ENCODE measurements at regions not wholly inside any gene's neighbourhood (a gene's known extent, or its start where the extent isn't known, plus 50 kb on each side); places are given as distances from the start of the nearest gene placed in this dataset.

- H3K4me3 Mint-ChIP-seq: no peak overlapping the region
- no peak overlapping the region for H3K4me3 ChIP-seq (ENCODE audit: low read length)
- no peaks in the 10 kb centered on the region for H3K4me1 Mint-ChIP-seq (ENCODE audit: low read depth)
- no peaks in the 10 kb centered on the region for H3K4me1 ChIP-seq (ENCODE audit: insufficient read depth, low read length)
- no peaks in the 10 kb centered on the region for H3K36me3 ChIP-seq (ENCODE audit: insufficient read depth, low read length)
- no peak overlapping the region for H3K27ac Mint-ChIP-seq
- ATAC-seq (ENCODE audit: poor library complexity): no peak
- intact Hi-C loops (cut with DNase I, micrococcal nuclease): no loop called here
- no peak for TF ChIP-seq CTCF (IDR thresholded peaks at IDR 0.05)
- no peak for DNase-seq
- POLR2A ChIA-PET: no interaction called here
- peaks cover 0 to 4% of the 10 kb centered on the region in 2 experiments for H3K27me3 ChIP-seq (ENCODE audit: control insufficient read depth in 1 of 2, insufficient read depth in 2 of 2, low read length in 2 of 2)
- H3K36me3 Mint-ChIP-seq (ENCODE audit: low read depth): no peaks in the 10 kb centered on the region
- H3K9me3 Mint-ChIP-seq: no peaks in the 10 kb centered on the region
- H3K27ac ChIP-seq (ENCODE audit: low read depth in 1 of 2, low read length in 2 of 2): no peak overlapping the region
- H3K27me3 Mint-ChIP-seq: peaks cover 4% of the 10 kb centered on the region
- H3K9me3 ChIP-seq (ENCODE audit: control insufficient read depth in 1 of 2, insufficient read depth in 1 of 2, low read length in 2 of 2): no peaks in the 10 kb centered on the region
- CTCF ChIA-PET: no interaction called here
Observed at GRCh38 chr7:38086857-38087256, 91.2 kb upstream of the STARD3NL start.

- H3K27ac ChIP-seq (ENCODE audit: low read depth in 1 of 2, low read length in 2 of 2): no peak overlapping the region
- no peak overlapping the region for H3K4me3 ChIP-seq (ENCODE audit: low read length)
- peaks cover 5 to 7% of the 10 kb centered on the region in 2 experiments for H3K27me3 ChIP-seq (ENCODE audit: control insufficient read depth in 1 of 2, insufficient read depth in 2 of 2, low read length in 2 of 2)
- POLR2A ChIA-PET: interaction anchor here (0.6 kb wide), 1 partner anchor 75 kb away, joined by 3 read pairs; the partner anchor contains the start of gene STARD3NL
- Mint-ChIP-seq H3K36me3 (ENCODE audit: low read depth) (no peaks in the 10 kb centered on the region), H3K4me1 (ENCODE audit: low read depth) (no peaks in the 10 kb centered on the region), H3K27me3 (peaks cover 12% of the 10 kb centered on the region), H3K4me3 (no peak overlapping the region), H3K27ac (no peak overlapping the region), H3K9me3 (peaks cover 4% of the 10 kb centered on the region)
- H3K36me3 ChIP-seq (ENCODE audit: insufficient read depth, low read length): no peaks in the 10 kb centered on the region
- TF ChIP-seq CTCF (IDR thresholded peaks at IDR 0.05): no peak
- DNase-seq (no peak), ATAC-seq (ENCODE audit: poor library complexity) (no peak)
- no peaks in the 10 kb centered on the region for H3K4me1 ChIP-seq (ENCODE audit: insufficient read depth, low read length)
- intact Hi-C loops (cut with DNase I, micrococcal nuclease): loop anchor here in 1 of 2 experiments (10.0 kb wide), 1 partner anchor 82 kb away; no protein-coding TSS in a partner anchor
- peaks cover 0 to 9% of the 10 kb centered on the region in 2 experiments for H3K9me3 ChIP-seq (ENCODE audit: control insufficient read depth in 1 of 2, insufficient read depth in 1 of 2, low read length in 2 of 2)
- CTCF ChIA-PET: no interaction called here
Observed at GRCh38 chr7:38102507-38102906, 75.5 kb upstream of the STARD3NL start.

- intact Hi-C loops (cut with DNase I, micrococcal nuclease): loop anchor here (1.0 to 10.0 kb wide), 3 partner anchors 79 to 269 kb away; no protein-coding TSS in a partner anchor
- Mint-ChIP-seq H3K27me3 (peaks cover 12% of the 10 kb centered on the region), H3K4me3 (no peak overlapping the region), H3K27ac (no peak overlapping the region), H3K4me1 (ENCODE audit: low read depth) (no peaks in the 10 kb centered on the region), H3K9me3 (no peaks in the 10 kb centered on the region), H3K36me3 (ENCODE audit: low read depth) (no peaks in the 10 kb centered on the region)
- no peaks in the 10 kb centered on the region for H3K4me1 ChIP-seq (ENCODE audit: insufficient read depth, low read length)
- TF ChIP-seq CTCF (IDR thresholded peaks at IDR 0.05): peak; percentile 80
- DNase-seq (peak in 5 of 14 experiments; percentile 3 to 70 (median 59)), ATAC-seq (ENCODE audit: poor library complexity) (peak; percentile 60)
- no peak overlapping the region for H3K27ac ChIP-seq (ENCODE audit: low read depth in 1 of 2, low read length in 2 of 2)
- H3K9me3 ChIP-seq (ENCODE audit: control insufficient read depth in 1 of 2, insufficient read depth in 1 of 2, low read length in 2 of 2): no peaks in the 10 kb centered on the region
- ChIA-PET POLR2A (no interaction called here), CTCF (interaction anchor here (1.3 to 3.3 kb wide), 2 partner anchors 117 to 269 kb away, joined by 5 to 9 read pairs; no protein-coding TSS in a partner anchor)
- peaks cover 5% of the 10 kb centered on the region in 2 experiments for H3K27me3 ChIP-seq (ENCODE audit: control insufficient read depth in 1 of 2, insufficient read depth in 2 of 2, low read length in 2 of 2)
- no peak overlapping the region for H3K4me3 ChIP-seq (ENCODE audit: low read length)
- H3K36me3 ChIP-seq (ENCODE audit: insufficient read depth, low read length): no peaks in the 10 kb centered on the region
Observed at GRCh38 chr7:38105874-38106483, 72.1 kb upstream of the STARD3NL start.

Data from CD4-positive, alpha-beta T cell (primary cell).